ENCODE measurements at regions not wholly inside any gene's neighbourhood (a gene's known extent, or its start where the extent isn't known, plus 50 kb on each side); places are given as distances from the start of the nearest gene placed in this dataset.

DNA sequence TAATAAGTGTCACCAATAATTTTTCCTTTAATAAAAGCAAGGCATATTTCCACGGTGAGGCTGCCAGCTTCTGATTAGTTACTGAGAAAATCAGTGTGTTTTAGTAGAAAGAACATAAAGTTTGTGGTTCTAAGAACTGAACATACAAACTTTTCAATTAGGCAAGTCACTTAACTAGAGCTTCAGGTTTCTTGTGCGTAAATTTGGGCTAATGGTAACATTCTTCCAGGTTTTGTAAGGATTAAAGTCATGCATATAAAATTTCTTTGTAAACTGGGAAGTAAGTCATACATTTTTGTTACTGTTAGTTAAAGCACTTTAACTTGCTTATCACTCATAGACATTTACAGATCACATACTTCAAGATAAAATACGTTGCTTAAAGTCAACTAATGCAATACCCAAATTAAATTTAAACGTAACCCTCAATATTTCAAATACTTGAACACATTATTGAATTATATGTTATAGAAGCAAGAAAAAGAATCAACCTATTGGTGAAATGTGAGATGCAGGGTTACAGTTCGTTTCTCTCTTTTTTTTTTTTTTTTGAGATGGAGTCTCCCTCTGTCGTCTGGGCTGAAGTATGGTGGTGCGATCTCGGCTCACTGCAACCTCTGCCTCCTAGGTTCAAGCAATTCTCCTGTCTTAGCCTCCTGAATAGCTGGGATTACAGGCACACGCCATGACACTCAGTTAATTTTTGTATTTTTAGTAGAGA, 327.3 kb upstream of the NOX3 start:
- Histone ChIP-seq H3K4me1 (no peaks in the 10 kb centered on the region), H3K79me2 (ENCODE audit: low read depth) (no peaks in the 10 kb centered on the region), H3K4me2 (no peak overlapping the region), H3K9me3 (ENCODE audit: low read depth) (no peaks in the 10 kb centered on the region), H3F3A (ENCODE audit: low read depth) (no peaks in the 10 kb centered on the region), H2AFZ (replicated peaks) (no peak overlapping the region), H3K27ac (no peak overlapping the region), H3K9ac (no peak overlapping the region), H3K4me3 (no peak overlapping the region), H3K36me3 (no peaks in the 10 kb centered on the region), H4K20me1 (ENCODE audit: low read depth) (no peaks in the 10 kb centered on the region), H3K27me3 (no peaks in the 10 kb centered on the region)
- H3K4me3 Mint-ChIP-seq = no peak overlapping the region
- peaks cover 4% of the 10 kb centered on the region for H3K27me3 Mint-ChIP-seq (ENCODE audit: insufficient read depth, low read depth)
- no peaks in the 10 kb centered on the region for H3K4me1 Mint-ChIP-seq
- TF ChIP-seq EZH2 (IDR thresholded peaks at IDR 0.05) = no peak
- no peak for TF ChIP-seq EZH2phosphoT487 (IDR thresholded peaks at IDR 0.05)
- TF ChIP-seq, protein P1, sequence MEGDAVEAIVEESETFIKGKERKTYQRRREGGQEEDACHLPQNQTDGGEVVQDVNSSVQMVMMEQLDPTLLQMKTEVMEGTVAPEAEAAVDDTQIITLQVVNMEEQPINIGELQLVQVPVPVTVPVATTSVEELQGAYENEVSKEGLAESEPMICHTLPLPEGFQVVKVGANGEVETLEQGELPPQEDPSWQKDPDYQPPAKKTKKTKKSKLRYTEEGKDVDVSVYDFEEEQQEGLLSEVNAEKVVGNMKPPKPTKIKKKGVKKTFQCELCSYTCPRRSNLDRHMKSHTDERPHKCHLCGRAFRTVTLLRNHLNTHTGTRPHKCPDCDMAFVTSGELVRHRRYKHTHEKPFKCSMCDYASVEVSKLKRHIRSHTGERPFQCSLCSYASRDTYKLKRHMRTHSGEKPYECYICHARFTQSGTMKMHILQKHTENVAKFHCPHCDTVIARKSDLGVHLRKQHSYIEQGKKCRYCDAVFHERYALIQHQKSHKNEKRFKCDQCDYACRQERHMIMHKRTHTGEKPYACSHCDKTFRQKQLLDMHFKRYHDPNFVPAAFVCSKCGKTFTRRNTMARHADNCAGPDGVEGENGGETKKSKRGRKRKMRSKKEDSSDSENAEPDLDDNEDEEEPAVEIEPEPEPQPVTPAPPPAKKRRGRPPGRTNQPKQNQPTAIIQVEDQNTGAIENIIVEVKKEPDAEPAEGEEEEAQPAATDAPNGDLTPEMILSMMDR (IDR thresholded peaks at IDR 0.05) = no peak
- no peak for DNase-seq (ENCODE audit: low spot score)
- peaks cover 5% of the 10 kb centered on the region for H3K9me3 Mint-ChIP-seq
- H3K27ac Mint-ChIP-seq = no peak overlapping the region
- no peaks in the 10 kb centered on the region for H3K36me3 Mint-ChIP-seq

DNA sequence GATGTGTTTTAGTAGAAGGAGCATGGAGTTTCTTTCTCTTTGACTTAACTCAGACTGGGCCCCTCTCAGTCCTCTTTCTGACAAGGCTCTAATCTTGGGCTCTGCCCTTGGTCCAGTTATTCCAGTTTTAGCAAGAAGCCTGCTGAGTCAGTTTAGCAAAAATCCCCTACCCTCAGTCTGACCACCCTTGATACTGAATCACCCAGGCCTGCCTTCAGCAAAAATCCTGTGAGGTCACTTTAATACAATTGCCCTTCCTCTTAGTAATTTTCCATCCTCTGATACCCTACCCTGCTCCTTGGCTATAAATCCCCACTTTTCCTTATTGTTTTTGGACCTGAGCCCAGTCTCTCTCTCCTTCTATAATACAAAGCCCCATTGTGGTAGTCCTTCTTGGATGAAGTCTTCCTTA, 326.7 kb upstream of the NOX3 start:
- Mint-ChIP-seq H3K27ac (no peak overlapping the region), H3K36me3 (no peaks in the 10 kb centered on the region), H3K9me3 (peaks cover 3% of the 10 kb centered on the region), H3K4me1 (no peaks in the 10 kb centered on the region), H3K4me3 (no peak overlapping the region), H3K27me3 (ENCODE audit: insufficient read depth, low read depth) (peaks cover 4% of the 10 kb centered on the region)
- TF ChIP-seq EZH2phosphoT487 (IDR thresholded peaks at IDR 0.05) = no peak
- TF ChIP-seq, protein P1 (IDR thresholded peaks at IDR 0.05) = no peak
- no peak for TF ChIP-seq EZH2 (IDR thresholded peaks at IDR 0.05)
- no peaks in the 10 kb centered on the region for H4K20me1 ChIP-seq (ENCODE audit: low read depth)
- no peak for DNase-seq (ENCODE audit: low spot score)
- no peaks in the 10 kb centered on the region for H3K36me3 ChIP-seq
- H3K4me2 ChIP-seq = no peak overlapping the region
- H3K9me3 ChIP-seq (ENCODE audit: low read depth) = no peaks in the 10 kb centered on the region
- no peak overlapping the region for H3K27ac ChIP-seq
- H3K4me1 ChIP-seq = no peaks in the 10 kb centered on the region
- H3K9ac ChIP-seq = no peak overlapping the region
- no peaks in the 10 kb centered on the region for H3K27me3 ChIP-seq
- H3F3A ChIP-seq (ENCODE audit: low read depth) = no peaks in the 10 kb centered on the region
- H3K79me2 ChIP-seq (ENCODE audit: low read depth) = no peaks in the 10 kb centered on the region
- no peak overlapping the region for H3K4me3 ChIP-seq
- no peak overlapping the region for H2AFZ ChIP-seq (replicated peaks)

DNA sequence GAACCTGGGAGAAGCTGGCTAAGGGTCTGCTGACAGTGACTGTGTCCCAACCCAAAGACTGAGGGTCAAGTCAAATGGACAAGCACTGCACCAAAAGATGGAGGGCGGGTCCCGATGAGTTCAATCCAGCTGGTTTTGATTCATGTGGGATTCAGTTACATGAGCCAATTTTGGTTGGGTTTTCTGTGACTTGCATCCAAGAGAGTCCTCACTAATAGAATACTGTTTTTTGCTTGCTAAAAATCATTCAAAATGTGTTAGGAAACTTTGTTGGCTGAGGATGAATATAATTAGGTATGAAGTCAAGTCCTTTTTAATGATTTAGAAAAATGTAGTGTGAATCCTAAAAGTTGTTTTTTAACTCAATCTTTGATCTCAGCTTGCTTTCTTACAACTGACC, 323.8 kb upstream of the NOX3 start:
- Histone ChIP-seq H3K36me3 (no peaks in the 10 kb centered on the region), H3K79me2 (ENCODE audit: low read depth) (no peaks in the 10 kb centered on the region), H3K9ac (no peak overlapping the region), H3K27me3 (no peaks in the 10 kb centered on the region), H3K27ac (no peak overlapping the region), H2AFZ (replicated peaks) (no peak overlapping the region), H3K9me3 (ENCODE audit: low read depth) (no peaks in the 10 kb centered on the region), H3K4me3 (no peak overlapping the region), H3K4me1 (no peaks in the 10 kb centered on the region), H3F3A (ENCODE audit: low read depth) (no peaks in the 10 kb centered on the region), H3K4me2 (no peak overlapping the region), H4K20me1 (ENCODE audit: low read depth) (no peaks in the 10 kb centered on the region)
- H3K27me3 Mint-ChIP-seq (ENCODE audit: insufficient read depth, low read depth) = peaks cover 4% of the 10 kb centered on the region
- H3K4me3 Mint-ChIP-seq = no peak overlapping the region
- TF ChIP-seq, protein P1 (IDR thresholded peaks at IDR 0.05) = no peak
- no peak for TF ChIP-seq EZH2 (IDR thresholded peaks at IDR 0.05)
- H3K27ac Mint-ChIP-seq = no peak overlapping the region
- no peaks in the 10 kb centered on the region for H3K36me3 Mint-ChIP-seq
- DNase-seq (ENCODE audit: low spot score) = no peak
- no peaks in the 10 kb centered on the region for H3K9me3 Mint-ChIP-seq
- no peaks in the 10 kb centered on the region for H3K4me1 Mint-ChIP-seq

Data from neural progenitor cell (in vitro differentiated cells).